HG02610 (cell line): ENCODE measurements at regions not wholly inside any gene's neighbourhood (a gene's known extent, or its start where the extent isn't known, plus 50 kb on each side); places are given as distances from the start of the nearest gene placed in this dataset.

Source experiments
- ATAC-seq: cut with Tn5 transposase; IDR thresholded peaks from one replicate; pipeline ENCODE4 v1.9.1; 2021; ENCODE audit warnings: mild to moderate bottlenecking, moderate library complexity; ENCODE audit not compliant: unreplicated experiment

- no peak for ATAC-seq
Observed at GRCh38 chr5:73231246-73231778, 58.3 kb downstream of the TMEM174 start.

DNA sequence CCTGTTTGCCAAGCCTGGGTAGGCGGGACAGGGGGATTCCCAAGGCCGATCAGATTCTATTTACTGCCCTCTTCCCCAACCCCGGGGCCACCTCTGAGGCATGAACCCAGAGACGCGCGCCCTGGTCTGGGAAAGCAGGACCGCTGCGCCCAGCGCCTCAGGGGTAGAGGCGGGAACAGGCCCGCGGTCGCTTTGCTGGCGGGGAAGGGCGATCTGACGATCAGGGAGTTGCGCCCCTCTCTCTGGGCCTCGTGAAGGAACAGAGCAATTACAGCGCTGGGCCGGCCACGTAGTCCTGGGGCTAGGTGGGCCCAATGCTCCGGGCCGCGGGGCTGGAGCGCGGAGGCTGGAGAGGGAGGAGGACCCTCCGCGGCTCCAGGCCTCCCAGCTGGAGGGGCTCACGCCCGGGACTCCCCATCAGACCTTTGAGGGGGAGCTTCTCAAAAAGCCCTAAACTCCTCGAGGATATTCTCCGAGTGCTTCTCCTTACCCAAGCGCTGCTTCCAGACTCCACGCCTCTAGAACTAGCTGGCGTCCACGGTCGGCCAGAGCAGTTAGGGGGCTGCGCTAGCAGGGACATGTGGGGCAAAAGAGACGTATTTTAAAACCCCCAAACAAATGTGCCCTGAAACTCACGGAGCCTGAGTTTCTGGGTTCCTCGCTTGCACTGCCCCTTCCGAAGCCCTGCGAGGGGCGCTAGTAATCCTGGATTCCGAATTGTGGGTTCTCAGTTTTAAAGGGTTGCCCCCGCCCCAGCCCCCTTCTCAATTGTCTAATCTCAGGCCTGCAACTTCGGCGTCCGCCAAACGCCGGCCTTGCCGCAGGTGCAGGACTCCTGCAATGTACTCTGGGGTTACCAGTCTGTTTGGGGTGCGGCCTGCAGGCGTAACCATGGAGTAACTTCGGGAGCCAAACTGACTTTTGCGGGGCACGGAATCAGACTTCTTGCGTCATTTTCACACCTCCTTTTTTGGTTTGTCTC is 57.6 kb downstream of the TMEM174 start:
- no peak for ATAC-seq

DNA sequence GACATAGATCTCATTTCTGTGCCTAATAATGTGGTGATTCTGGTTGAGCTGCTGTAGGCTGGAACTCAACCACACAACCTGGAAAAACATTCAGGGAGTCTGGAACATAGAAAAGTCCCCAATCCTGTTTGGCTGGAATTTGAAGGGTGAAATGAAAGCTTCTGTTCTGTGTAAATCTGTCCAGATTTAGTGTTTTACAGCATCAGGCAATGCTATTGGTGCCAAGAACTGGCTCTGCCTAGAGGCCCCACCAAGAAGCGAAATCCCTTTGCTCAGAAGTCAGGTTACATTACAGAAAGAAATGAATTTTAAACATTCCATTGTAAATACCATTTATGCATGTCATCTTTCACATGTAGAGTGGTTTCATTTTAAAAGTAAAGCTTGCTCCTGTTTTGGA is 56.3 kb downstream of the TMEM174 start:
- no peak for ATAC-seq

DNA sequence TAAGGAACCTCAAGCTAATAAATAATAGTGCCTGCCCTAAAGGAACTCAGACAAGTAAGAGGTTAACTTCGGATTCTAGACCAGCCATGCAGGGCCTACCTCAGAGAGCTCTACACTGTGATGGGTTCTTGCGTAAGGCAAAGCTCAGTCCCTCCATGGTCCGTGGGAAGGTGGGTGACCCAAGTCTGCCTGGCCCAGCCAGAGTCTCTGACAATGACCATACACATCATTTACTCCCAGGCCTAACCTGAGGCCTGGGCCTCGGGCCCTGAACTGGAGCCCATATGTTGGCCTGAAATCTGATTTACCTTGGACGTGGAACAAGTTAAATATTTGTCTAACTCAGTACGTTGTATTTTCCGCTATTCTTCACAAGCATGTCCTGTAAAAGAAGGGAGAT is 55.1 kb downstream of the TMEM174 start:
- no peak for ATAC-seq
